HUES48 (cell line): ENCODE measurements at regions not wholly inside any gene's neighbourhood (a gene's known extent, or its start where the extent isn't known, plus 50 kb on each side); places are given as distances from the start of the nearest gene placed in this dataset.
"Not testable (repeated sequence)": the region's sequence is repeated elsewhere in the genome, so short reads cannot be mapped to it uniquely, and the experiment has no call there.

Experiments
- H3K27ac ChIP-seq: one replicate; pipeline ENCODE4 v1.7.0; 2013; ENCODE audit warnings: low read depth, low read length, inconsistent platforms
- H3K27me3 ChIP-seq: 2 replicates; pipeline ENCODE4 v1.6.1; 2013; ENCODE audit warnings: mild to moderate bottlenecking, low read length; ENCODE audit not compliant: control insufficient read depth, insufficient read depth
- H3K36me3 ChIP-seq: 2 replicates; pipeline ENCODE4 v1.6.1; 2013; ENCODE audit warnings: low read length; ENCODE audit not compliant: control insufficient read depth, insufficient read depth
- H3K4me1 ChIP-seq: 2 replicates; pipeline ENCODE4 v1.6.1; 2013; ENCODE audit warnings: mild to moderate bottlenecking, low read length; ENCODE audit not compliant: control insufficient read depth, insufficient read depth
- H3K4me3 ChIP-seq: 2 replicates; pipeline ENCODE4 v1.5.1; 2013; ENCODE audit warnings: mild to moderate bottlenecking, low read depth, low read length
- H3K9ac ChIP-seq: 2 replicates; pipeline ENCODE4 v1.6.1; 2013; ENCODE audit warnings: mild to moderate bottlenecking, low read depth, low read length, moderate library complexity
- H3K9me3 ChIP-seq: 2 replicates; pipeline ENCODE4 v1.6.1; 2013; ENCODE audit warnings: low read length; ENCODE audit not compliant: control insufficient read depth, insufficient read depth

GRCh38 chr18:46179306-46179705 lies 75.1 kb downstream of the HAUS1 start:
- Histone ChIP-seq H3K9me3 (no peaks in the 10 kb centered on the region), H3K36me3 (no peaks in the 10 kb centered on the region), H3K4me3 (no peak overlapping the region), H3K9ac (no peak overlapping the region), H3K4me1 (peaks cover 4% of the 10 kb centered on the region; the same call in 1 of the 2 replicates), H3K27ac (no peak overlapping the region), H3K27me3 (no peaks in the 10 kb centered on the region)

GRCh38 chr18:46182633-46183358 lies 78.6 kb downstream of the HAUS1 start:
- Histone ChIP-seq H3K36me3 (no peaks in the 10 kb centered on the region), H3K9ac (no peak overlapping the region), H3K4me3 (no peak overlapping the region), H3K4me1 (peaks cover 15% of the 10 kb centered on the region), H3K27ac (no peak overlapping the region), H3K27me3 (no peaks in the 10 kb centered on the region), H3K9me3 (no peaks in the 10 kb centered on the region)

GRCh38 chr18:46184296-46184695 lies 80.1 kb downstream of the HAUS1 start:
- H3K9ac ChIP-seq, H3K27me3 ChIP-seq, H3K36me3 ChIP-seq, H3K4me3 ChIP-seq, H3K9me3 ChIP-seq: not testable (repeated sequence)
- Histone ChIP-seq H3K4me1 (peaks cover 15% of the 10 kb centered on the region), H3K27ac (peak overlapping the region; percentile 7)

GRCh38 chr18:46184727-46185126 lies 80.5 kb downstream of the HAUS1 start:
- Histone ChIP-seq H3K36me3 (no peaks in the 10 kb centered on the region), H3K27me3 (no peaks in the 10 kb centered on the region), H3K9ac (no peak overlapping the region), H3K27ac (peak overlapping the region; percentile 7), H3K4me3 (no peak overlapping the region), H3K4me1 (peaks cover 15% of the 10 kb centered on the region), H3K9me3 (no peaks in the 10 kb centered on the region)

GRCh38 chr18:46190667-46191066 lies 86.5 kb downstream of the HAUS1 start:
- Histone ChIP-seq H3K4me1 (no peaks in the 10 kb centered on the region), H3K27ac (no peak overlapping the region), H3K9me3 (no peaks in the 10 kb centered on the region), H3K9ac (no peak overlapping the region), H3K36me3 (no peaks in the 10 kb centered on the region), H3K4me3 (no peak overlapping the region), H3K27me3 (no peaks in the 10 kb centered on the region)

GRCh38 chr18:46196627-46197243 lies 92.5 kb downstream of the HAUS1 start:
- Histone ChIP-seq H3K9me3 (no peaks in the 10 kb centered on the region), H3K4me3 (no peak overlapping the region), H3K36me3 (no peaks in the 10 kb centered on the region), H3K9ac (no peak overlapping the region), H3K27me3 (no peaks in the 10 kb centered on the region), H3K4me1 (peaks cover 5% of the 10 kb centered on the region; the same call in 1 of the 2 replicates), H3K27ac (no peak overlapping the region)

- H3K36me3 ChIP-seq = no peaks in the 10 kb centered on the region
- no peak overlapping the region for H3K4me3 ChIP-seq
- no peaks in the 10 kb centered on the region for H3K9me3 ChIP-seq
- H3K9ac ChIP-seq = peak overlapping the region; percentile 59
- H3K27me3 ChIP-seq = no peaks in the 10 kb centered on the region
- H3K4me1 ChIP-seq = peaks cover 14% of the 10 kb centered on the region
- peak overlapping the region; percentile 76 for H3K27ac ChIP-seq
These were observed 95.4 kb downstream of the HAUS1 start for GRCh38 chr18:46199515-46200147.

GRCh38 chr18:46200178-46201055 lies 96.2 kb downstream of the HAUS1 start:
- not testable (repeated sequence) for H3K4me3 ChIP-seq, H3K27me3 ChIP-seq, H3K9me3 ChIP-seq, H3K9ac ChIP-seq, H3K36me3 ChIP-seq
- Histone ChIP-seq H3K4me1 (peaks cover 14% of the 10 kb centered on the region), H3K27ac (peak overlapping the region; percentile 76)

GRCh38 chr18:46204143-46204542 lies 100.0 kb downstream of the HAUS1 start:
- Histone ChIP-seq H3K27ac (no peak overlapping the region), H3K9ac (no peak overlapping the region), H3K9me3 (no peaks in the 10 kb centered on the region), H3K36me3 (no peaks in the 10 kb centered on the region), H3K4me3 (no peak overlapping the region), H3K4me1 (peaks cover 14% of the 10 kb centered on the region), H3K27me3 (no peaks in the 10 kb centered on the region)

- Histone ChIP-seq H3K4me1 (peaks cover 9% of the 10 kb centered on the region), H3K27me3 (no peaks in the 10 kb centered on the region), H3K36me3 (no peaks in the 10 kb centered on the region), H3K9me3 (no peaks in the 10 kb centered on the region), H3K27ac (no peak overlapping the region), H3K9ac (no peak overlapping the region), H3K4me3 (no peak overlapping the region)
These were observed 103.8 kb downstream of the HAUS1 start for GRCh38 chr18:46207985-46208384.
